ENCODE measurements at regions not wholly inside any gene's neighbourhood (a gene's known extent, or its start where the extent isn't known, plus 50 kb on each side); places are given as distances from the start of the nearest gene placed in this dataset.
A peak's percentile ranks its signal among the peaks of the same experiment; 100 is the strongest.

- TF ChIP-seq CTCF (IDR thresholded peaks at IDR 0.05) = peak; percentile 84
- TF ChIP-seq EZH2 (IDR thresholded peaks at IDR 0.05; ENCODE audit: borderline replicate concordance, insufficient read depth, low read depth, low read length, poor library complexity, severe bottlenecking) = no peak
These were observed 97.8 kb upstream of the ANK2 start for GRCh38 chr4:112951362-112952312.

Measured in B cell (primary cell).